ENCODE measurements at regions not wholly inside any gene's neighbourhood (a gene's known extent, or its start where the extent isn't known, plus 50 kb on each side); places are given as distances from the start of the nearest gene placed in this dataset.

- Histone ChIP-seq H3K27me3 (replicated peaks; ENCODE audit: insufficient read depth) (no peaks in the 10 kb centered on the region), H3K27ac (no peak overlapping the region), H3K36me3 (no peaks in the 10 kb centered on the region), H3K9me3 (no peaks in the 10 kb centered on the region), H3K4me1 (ENCODE audit: control insufficient read depth in 1 of 2, low read depth in 2 of 2) (peaks cover 8 to 15% of the 10 kb centered on the region in 2 donors), H3K4me3 (no peak overlapping the region)
- ATAC-seq (ENCODE audit: insufficient number of reproducible peaks, low FRiP score, low read depth), result no peak
- DNase-seq (ENCODE audit: low spot score), result no peak
- TF ChIP-seq CTCF (IDR thresholded peaks at IDR 0.05), result no peak
Observed at GRCh38 chr1:82390627-82391026, 589.9 kb downstream of the ADGRL2 start.

GRCh38 chr1:82388679-82389078 is 587.9 kb downstream of the ADGRL2 start:
- Histone ChIP-seq H3K4me3 (no peak overlapping the region), H3K9me3 (no peaks in the 10 kb centered on the region), H3K36me3 (no peaks in the 10 kb centered on the region), H3K4me1 (ENCODE audit: control insufficient read depth in 1 of 2, low read depth in 2 of 2) (peaks cover 8 to 15% of the 10 kb centered on the region in 2 donors), H3K27ac (no peak overlapping the region), H3K27me3 (replicated peaks; ENCODE audit: insufficient read depth) (no peaks in the 10 kb centered on the region)
- ATAC-seq (ENCODE audit: insufficient number of reproducible peaks, low FRiP score, low read depth) (no peak), DNase-seq (ENCODE audit: low spot score) (no peak)
- TF ChIP-seq CTCF (IDR thresholded peaks at IDR 0.05), result no peak

GRCh38 chr1:82387012-82387366 is 586.3 kb downstream of the ADGRL2 start:
- H3K4me3 ChIP-seq, result no peak overlapping the region

GRCh38 chr1:82386365-82387011 is 585.8 kb downstream of the ADGRL2 start:
- no peak for TF ChIP-seq CTCF (IDR thresholded peaks at IDR 0.05)
- DNase-seq (ENCODE audit: low spot score), result no peak
- Histone ChIP-seq H3K27ac (no peak overlapping the region), H3K4me1 (ENCODE audit: control insufficient read depth in 1 of 2, low read depth in 2 of 2) (no peaks in the 10 kb centered on the region), H3K36me3 (no peaks in the 10 kb centered on the region), H3K4me3 (no peak overlapping the region), H3K27me3 (replicated peaks; ENCODE audit: insufficient read depth) (no peaks in the 10 kb centered on the region), H3K9me3 (no peaks in the 10 kb centered on the region)
- no peak for ATAC-seq (ENCODE audit: insufficient number of reproducible peaks, low FRiP score, low read depth)

More at GRCh38 chr1:82387012-82387366, 586.3 kb downstream of the ADGRL2 start:
- Histone ChIP-seq H3K4me1 (ENCODE audit: control insufficient read depth in 1 of 2, low read depth in 2 of 2) (no peaks in the 10 kb centered on the region), H3K27me3 (replicated peaks; ENCODE audit: insufficient read depth) (no peaks in the 10 kb centered on the region), H3K9me3 (no peaks in the 10 kb centered on the region), H3K27ac (no peak overlapping the region), H3K36me3 (no peaks in the 10 kb centered on the region)
- no peak for TF ChIP-seq CTCF (IDR thresholded peaks at IDR 0.05)
- no peak for DNase-seq (ENCODE audit: low spot score)
- no peak for ATAC-seq (ENCODE audit: insufficient number of reproducible peaks, low FRiP score, low read depth)

- Histone ChIP-seq H3K27ac (no peak overlapping the region), H3K4me1 (ENCODE audit: control insufficient read depth in 1 of 2, low read depth in 2 of 2) (no peaks in the 10 kb centered on the region), H3K27me3 (replicated peaks; ENCODE audit: insufficient read depth) (no peaks in the 10 kb centered on the region), H3K36me3 (no peaks in the 10 kb centered on the region), H3K9me3 (no peaks in the 10 kb centered on the region), H3K4me3 (no peak overlapping the region)
- DNase-seq (ENCODE audit: low spot score) (no peak), ATAC-seq (ENCODE audit: insufficient number of reproducible peaks, low FRiP score, low read depth) (no peak)
- TF ChIP-seq CTCF (IDR thresholded peaks at IDR 0.05), result no peak
Observed at GRCh38 chr1:82384776-82385175, 584.0 kb downstream of the ADGRL2 start.

Measured in thoracic aorta (tissue), 2 donors.